ENCODE measurements at regions not wholly inside any gene's neighbourhood (a gene's known extent, or its start where the extent isn't known, plus 50 kb on each side); places are given as distances from the start of the nearest gene placed in this dataset.
"Not testable (repeated sequence)": the region's sequence is repeated elsewhere in the genome, so short reads cannot be mapped to it uniquely, and the experiment has no call there.

- DNase-seq, result no peak
Observed at GRCh38 chr13:81409284-81409683, 1068.4 kb upstream of the SPRY2 start.

- DNase-seq, result no peak
Observed at GRCh38 chr13:81408647-81409046, 1067.7 kb upstream of the SPRY2 start.

GRCh38 chr13:81406639-81407292 lies 1065.8 kb upstream of the SPRY2 start:
- no peak for DNase-seq

GRCh38 chr13:81406022-81406421 lies 1065.1 kb upstream of the SPRY2 start:
- no peak for DNase-seq

GRCh38 chr13:81396192-81396591 lies 1055.3 kb upstream of the SPRY2 start:
- no peak for DNase-seq

- no peak for DNase-seq
Observed at GRCh38 chr13:81395368-81395767, 1054.4 kb upstream of the SPRY2 start.

GRCh38 chr13:81394640-81395039 lies 1053.7 kb upstream of the SPRY2 start:
- no peak for DNase-seq

- no peak for DNase-seq
Observed at GRCh38 chr13:81393721-81394120, 1052.8 kb upstream of the SPRY2 start.

DNA sequence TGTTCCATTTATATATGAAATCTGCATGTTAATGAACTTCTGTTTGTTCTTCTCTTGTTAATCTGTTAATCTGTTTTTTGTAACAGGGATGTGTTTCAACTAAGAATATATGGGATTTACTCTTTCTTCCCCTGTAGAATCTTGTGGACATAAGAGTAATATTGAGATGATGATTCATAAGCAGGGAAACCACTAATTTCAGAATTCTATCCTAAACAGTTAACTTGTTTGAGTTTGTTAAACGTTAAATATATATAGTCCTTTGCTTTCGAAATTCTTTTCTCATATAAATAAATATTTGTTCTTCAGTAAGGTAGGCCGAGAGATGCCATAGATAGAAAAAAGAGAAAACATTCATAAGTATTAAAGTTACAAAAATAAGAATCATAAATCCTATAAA lies 1052.2 kb upstream of the SPRY2 start:
- no peak for DNase-seq

GRCh38 chr13:81388400-81388799 lies 1047.5 kb upstream of the SPRY2 start:
- no peak for DNase-seq

DNA sequence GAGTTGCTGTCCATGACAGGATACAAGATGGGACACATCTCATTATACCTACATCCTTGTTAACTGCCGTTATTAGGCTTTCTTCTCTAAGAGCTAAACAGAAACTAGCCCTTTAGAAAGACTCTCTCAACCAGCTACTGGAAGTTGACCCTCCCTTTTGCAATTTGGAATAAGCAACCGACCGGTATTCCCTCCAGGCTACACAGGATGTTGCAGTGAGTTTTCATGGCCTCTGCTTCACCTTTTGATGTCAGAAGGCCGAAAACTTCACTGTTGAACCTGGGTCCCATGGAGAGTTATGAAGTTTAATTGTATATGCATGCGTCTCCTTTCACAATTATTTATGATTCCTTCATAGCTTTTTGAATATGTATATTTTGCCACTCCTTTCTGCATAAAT lies 1042.5 kb upstream of the SPRY2 start:
- no peak for DNase-seq

- DNase-seq, result no peak
Observed at GRCh38 chr13:81382246-81382645, 1041.3 kb upstream of the SPRY2 start.

- no peak for DNase-seq
Observed at GRCh38 chr13:81381560-81381959, 1040.6 kb upstream of the SPRY2 start.

GRCh38 chr13:81379183-81379582 lies 1038.3 kb upstream of the SPRY2 start:
- no peak for DNase-seq

- DNase-seq, result no peak
Observed at GRCh38 chr13:81377921-81378320, 1037.0 kb upstream of the SPRY2 start.

- no peak for DNase-seq
Observed at GRCh38 chr13:81375709-81376108, 1034.8 kb upstream of the SPRY2 start.

DNA sequence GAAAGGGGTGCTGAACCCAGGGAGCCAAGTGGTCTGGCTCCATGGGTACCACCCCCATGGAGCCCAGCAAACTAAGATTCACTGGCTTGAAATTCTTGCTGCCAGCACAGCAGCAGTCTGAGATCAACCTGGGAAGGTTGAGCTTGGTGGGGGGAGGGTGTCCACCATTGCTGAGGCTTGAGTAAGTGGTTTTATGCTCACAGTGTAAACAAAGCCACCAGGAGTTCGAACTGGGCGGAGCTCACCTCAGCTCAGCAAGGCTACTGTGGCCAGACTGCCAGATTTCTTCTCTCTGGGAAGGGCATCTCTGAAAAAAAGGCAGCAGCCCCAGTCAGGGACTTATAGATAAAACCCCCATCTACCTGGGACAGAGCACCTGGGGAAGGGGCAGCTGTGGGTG lies 1021.8 kb upstream of the SPRY2 start:
- not testable (repeated sequence) for DNase-seq

GRCh38 chr13:81350056-81350455 lies 1009.1 kb upstream of the SPRY2 start:
- no peak for DNase-seq

GRCh38 chr13:81340118-81341069 lies 999.5 kb upstream of the SPRY2 start:
- DNase-seq, result not testable (repeated sequence)

DNA sequence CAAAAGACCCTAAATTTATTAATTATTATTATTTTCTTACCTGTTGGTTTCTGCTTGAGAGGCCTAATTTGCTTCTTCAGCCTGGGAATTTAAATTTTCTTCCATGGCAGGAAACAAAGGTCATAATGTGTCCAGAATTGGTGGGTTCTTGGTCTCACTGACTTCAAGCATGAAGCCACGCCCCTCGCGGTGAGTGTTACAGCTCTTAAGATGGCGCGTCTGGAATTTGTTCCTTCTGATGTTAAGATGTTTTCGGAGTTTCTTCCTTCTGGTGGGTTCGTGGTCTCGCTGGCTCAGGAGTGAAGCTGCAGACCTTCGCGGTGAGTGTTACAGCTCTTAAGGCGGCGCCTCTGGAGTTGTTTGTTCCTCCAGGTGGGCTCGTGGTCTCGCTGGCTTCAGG lies 998.7 kb upstream of the SPRY2 start:
- DNase-seq, result not testable (repeated sequence)

- DNase-seq, result no peak
Observed at GRCh38 chr13:81334481-81334880, 993.6 kb upstream of the SPRY2 start.

GRCh38 chr13:81326913-81327312 lies 986.0 kb upstream of the SPRY2 start:
- no peak for DNase-seq

- DNase-seq, result no peak
Observed at GRCh38 chr13:81320516-81320915, 979.6 kb upstream of the SPRY2 start.

- DNase-seq, result no peak
Observed at GRCh38 chr13:81319351-81319750, 978.4 kb upstream of the SPRY2 start.

Measured in retina (tissue), 1 donor.